SK-N-SH (cell line): ENCODE measurements at regions not wholly inside any gene's neighbourhood (a gene's known extent, or its start where the extent isn't known, plus 50 kb on each side); places are given as distances from the start of the nearest gene placed in this dataset.

Experiments
- CTCF ChIP-seq: fragments of 200-600 bp; sonication (generic); IDR thresholded peaks from 2 replicates; pipeline ENCODE4 v1.6.1; 2017; ENCODE audit warnings: antibody characterized with exemption, mild to moderate bottlenecking, moderate library complexity
- POLR2AphosphoS5 ChIP-seq: IDR thresholded peaks from 2 replicates; pipeline ENCODE4 v1.6.1; 2012; ENCODE audit warnings: low read depth, low read length
- RXRA ChIP-seq: IDR thresholded peaks from 2 replicates; pipeline ENCODE4 v1.4.0; 2012; ENCODE audit warnings: low read depth, mild to moderate bottlenecking, borderline replicate concordance

GRCh38 chr13:73893833-73894232 is 240.4 kb downstream of the KLF12 start:
- TF ChIP-seq CTCF (no peak), RXRA (no peak), POLR2AphosphoS5 (no peak)
